Peyer's patch (tissue), 4 donors: ENCODE measurements at regions not wholly inside any gene's neighbourhood (a gene's known extent, or its start where the extent isn't known, plus 50 kb on each side); places are given as distances from the start of the nearest gene placed in this dataset.

Experiments used
- DNase-seq, 3 donors: peaks; one replicate each; pipeline ENCODE4 v3.0.0-alpha.2; 2017 to 2019
- H3K27ac ChIP-seq, 4 donors: fragments of 200-600 bp; sonication (generic); one replicate each; pipeline ENCODE4 v1.5.1; 2016 to 2019
- H3K27me3 ChIP-seq, 2 donors: fragments of 200-600 bp; sonication (generic); one replicate each; pipeline ENCODE4 v1.5.1; 2019
- H3K36me3 ChIP-seq, 3 donors: fragments of 200-600 bp; sonication (generic); one replicate each; pipeline ENCODE4 v1.5.1; 2016 to 2019
- H3K4me1 ChIP-seq, 4 donors: fragments of 200-600 bp; sonication (generic); one replicate each; pipeline ENCODE4 v1.5.1; 2016 to 2019
- H3K4me3 ChIP-seq, 4 donors: fragments of 200-600 bp; sonication (generic); 1 replicate in 3 of 4; 2 replicates in 1 of 4; pipeline ENCODE4 v1.5.1; 2016 to 2019; ENCODE audit warnings: mild to moderate bottlenecking in 1 of 4
- H3K9me3 ChIP-seq, 4 donors: fragments of 200-600 bp; sonication (generic); one replicate each; pipeline ENCODE4 v1.5.1; 2016 to 2019; ENCODE audit warnings: mild to moderate bottlenecking in 1 of 4
- CTCF ChIP-seq, 6 experiments: fragments of 450-650 bp in 4 of 6; fragments of 200-600 bp in 2 of 6; sonication (generic) in 1 of 6; IDR thresholded peaks; one replicate each; pipeline ENCODE4 v1.5.1; 2017 to 2019; ENCODE audit warnings: antibody characterized with exemption in 6 of 6, mild to moderate bottlenecking in 3 of 6, moderate library complexity in 1 of 6
- POLR2A ChIP-seq, 2 donors: fragments of 450-650 bp; IDR thresholded peaks; one replicate each; pipeline ENCODE4 v1.5.1; 2017; ENCODE audit warnings: antibody characterized with exemption in 2 of 2, mild to moderate bottlenecking in 2 of 2, moderate library complexity in 2 of 2

- no peak for TF ChIP-seq POLR2A (IDR thresholded peaks at IDR 0.05)
- no peak for TF ChIP-seq CTCF (IDR thresholded peaks at IDR 0.05)
- no peaks in the 10 kb centered on the region for H3K4me1 ChIP-seq
- no peak for DNase-seq
- H3K36me3 ChIP-seq, result no peaks in the 10 kb centered on the region
- H3K27ac ChIP-seq, result no peak overlapping the region
- H3K27me3 ChIP-seq, result no peaks in the 10 kb centered on the region
- no peak overlapping the region for H3K4me3 ChIP-seq
- H3K9me3 ChIP-seq, result no peaks in the 10 kb centered on the region
Measured at GRCh38 chr9:7340451-7340850, 459.1 kb downstream of the DMAC1 start.

GRCh38 chr9:7338586-7339281 lies 460.8 kb downstream of the DMAC1 start:
- TF ChIP-seq POLR2A (IDR thresholded peaks at IDR 0.05), result no peak
- no peak for TF ChIP-seq CTCF (IDR thresholded peaks at IDR 0.05)
- H3K27ac ChIP-seq, result no peak overlapping the region

GRCh38 chr9:7336356-7337065 lies 463.1 kb downstream of the DMAC1 start:
- Histone ChIP-seq H3K9me3 (no peaks in the 10 kb centered on the region), H3K36me3 (no peaks in the 10 kb centered on the region), H3K4me1 (no peaks in the 10 kb centered on the region), H3K27me3 (no peaks in the 10 kb centered on the region), H3K4me3 (no peak overlapping the region), H3K27ac (no peak overlapping the region)
- DNase-seq, result no peak
- TF ChIP-seq POLR2A (IDR thresholded peaks at IDR 0.05), result no peak

More at GRCh38 chr9:7338586-7339281, 460.8 kb downstream of the DMAC1 start:
- no peak overlapping the region for H3K4me3 ChIP-seq
- H3K27me3 ChIP-seq, result no peaks in the 10 kb centered on the region
- DNase-seq, result no peak
- no peaks in the 10 kb centered on the region for H3K9me3 ChIP-seq
- H3K4me1 ChIP-seq, result no peaks in the 10 kb centered on the region
- no peaks in the 10 kb centered on the region for H3K36me3 ChIP-seq

- Histone ChIP-seq H3K27ac (no peak overlapping the region), H3K4me3 (no peak overlapping the region), H3K27me3 (no peaks in the 10 kb centered on the region), H3K4me1 (no peaks in the 10 kb centered on the region), H3K36me3 (no peaks in the 10 kb centered on the region), H3K9me3 (no peaks in the 10 kb centered on the region)
- TF ChIP-seq POLR2A (IDR thresholded peaks at IDR 0.05) (no peak), CTCF (IDR thresholded peaks at IDR 0.05) (no peak)
- DNase-seq, result no peak
Measured at GRCh38 chr9:7333719-7334118, 465.9 kb downstream of the DMAC1 start.

GRCh38 chr9:7332780-7333179 lies 466.8 kb downstream of the DMAC1 start:
- H3K4me3 ChIP-seq, result no peak overlapping the region
- H3K36me3 ChIP-seq, result no peaks in the 10 kb centered on the region
- H3K27ac ChIP-seq, result no peak overlapping the region
- TF ChIP-seq CTCF (IDR thresholded peaks at IDR 0.05), result no peak
- TF ChIP-seq POLR2A (IDR thresholded peaks at IDR 0.05), result no peak
- no peak for DNase-seq
- no peaks in the 10 kb centered on the region for H3K27me3 ChIP-seq
- no peaks in the 10 kb centered on the region for H3K9me3 ChIP-seq
- no peaks in the 10 kb centered on the region for H3K4me1 ChIP-seq

GRCh38 chr9:7328453-7328852 lies 471.1 kb downstream of the DMAC1 start:
- TF ChIP-seq POLR2A (IDR thresholded peaks at IDR 0.05) (no peak), CTCF (IDR thresholded peaks at IDR 0.05) (no peak)
- Histone ChIP-seq H3K4me1 (no peaks in the 10 kb centered on the region), H3K27ac (no peak overlapping the region), H3K36me3 (no peaks in the 10 kb centered on the region), H3K9me3 (no peaks in the 10 kb centered on the region), H3K4me3 (no peak overlapping the region), H3K27me3 (no peaks in the 10 kb centered on the region)
- DNase-seq, result no peak
